ENCODE measurements at regions not wholly inside any gene's neighbourhood (a gene's known extent, or its start where the extent isn't known, plus 50 kb on each side); places are given as distances from the start of the nearest gene placed in this dataset.
A peak's percentile ranks its signal among the peaks of the same experiment; 100 is the strongest.

DNA sequence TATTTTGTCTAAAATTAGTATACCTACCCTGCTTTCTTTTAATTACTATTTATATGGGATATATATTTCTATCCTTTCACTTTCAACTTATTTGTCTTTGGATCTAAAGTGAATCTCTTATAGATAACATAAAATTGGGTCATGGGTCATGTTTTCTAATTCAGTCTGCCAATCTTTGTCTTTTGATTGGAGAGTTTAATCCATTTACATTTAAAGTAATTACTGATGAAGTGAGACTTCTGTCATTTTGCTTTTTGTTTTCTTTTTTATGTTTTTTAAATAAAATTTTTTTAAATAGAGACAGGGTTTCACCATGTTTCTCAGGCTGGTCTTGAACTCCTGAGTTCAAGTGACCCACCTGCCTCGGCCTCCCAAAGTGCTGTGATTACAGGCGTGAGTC is 50.5 kb upstream of the PRDM1 start:
- no peak for DNase-seq (ENCODE audit: low read depth, low spot score)
- no peak overlapping the region for H3K27ac ChIP-seq

DNA sequence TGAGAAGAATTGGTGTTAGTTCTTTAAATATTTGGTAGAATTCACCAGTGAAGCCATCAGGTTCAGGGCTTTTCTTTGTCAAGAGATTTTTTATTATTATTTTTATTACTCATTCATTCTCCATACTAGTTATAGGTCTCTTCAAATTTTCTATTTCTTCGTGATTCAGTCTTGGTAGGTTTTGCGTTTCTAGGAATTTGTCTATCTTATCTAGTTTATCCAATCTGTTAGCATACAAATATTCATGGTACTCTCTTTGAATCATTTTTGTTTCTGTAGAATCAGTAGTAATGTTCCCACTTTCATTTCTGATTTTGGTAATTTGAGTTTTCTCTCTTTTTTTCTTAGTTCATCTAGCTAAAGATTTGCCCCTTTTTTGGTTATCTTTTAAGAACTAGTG is 52.3 kb upstream of the PRDM1 start:
- no peak overlapping the region for H3K27ac ChIP-seq
- no peak for DNase-seq (ENCODE audit: low read depth, low spot score)

DNA sequence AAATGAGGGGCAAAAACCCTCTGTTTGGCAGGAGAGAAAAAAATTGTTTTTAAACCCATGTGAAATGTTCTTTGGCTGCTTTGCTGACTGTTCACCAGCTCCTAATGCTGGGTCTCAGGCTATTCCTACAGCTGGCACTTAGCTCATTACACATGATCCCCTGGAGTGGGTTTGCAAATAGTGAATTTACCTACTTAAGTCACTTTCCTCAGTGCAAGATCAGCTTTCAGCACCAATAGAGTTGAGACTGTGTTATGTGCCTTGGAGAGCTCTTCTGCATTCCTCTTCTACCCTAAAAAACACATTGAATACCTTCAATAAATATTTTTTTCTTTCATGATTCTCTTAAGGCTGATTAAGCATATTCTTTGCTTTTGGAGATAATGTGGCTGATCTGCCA is 58.4 kb upstream of the PRDM1 start:
- H3K27ac ChIP-seq: no peak overlapping the region
- DNase-seq (ENCODE audit: low read depth, low spot score): no peak

DNA sequence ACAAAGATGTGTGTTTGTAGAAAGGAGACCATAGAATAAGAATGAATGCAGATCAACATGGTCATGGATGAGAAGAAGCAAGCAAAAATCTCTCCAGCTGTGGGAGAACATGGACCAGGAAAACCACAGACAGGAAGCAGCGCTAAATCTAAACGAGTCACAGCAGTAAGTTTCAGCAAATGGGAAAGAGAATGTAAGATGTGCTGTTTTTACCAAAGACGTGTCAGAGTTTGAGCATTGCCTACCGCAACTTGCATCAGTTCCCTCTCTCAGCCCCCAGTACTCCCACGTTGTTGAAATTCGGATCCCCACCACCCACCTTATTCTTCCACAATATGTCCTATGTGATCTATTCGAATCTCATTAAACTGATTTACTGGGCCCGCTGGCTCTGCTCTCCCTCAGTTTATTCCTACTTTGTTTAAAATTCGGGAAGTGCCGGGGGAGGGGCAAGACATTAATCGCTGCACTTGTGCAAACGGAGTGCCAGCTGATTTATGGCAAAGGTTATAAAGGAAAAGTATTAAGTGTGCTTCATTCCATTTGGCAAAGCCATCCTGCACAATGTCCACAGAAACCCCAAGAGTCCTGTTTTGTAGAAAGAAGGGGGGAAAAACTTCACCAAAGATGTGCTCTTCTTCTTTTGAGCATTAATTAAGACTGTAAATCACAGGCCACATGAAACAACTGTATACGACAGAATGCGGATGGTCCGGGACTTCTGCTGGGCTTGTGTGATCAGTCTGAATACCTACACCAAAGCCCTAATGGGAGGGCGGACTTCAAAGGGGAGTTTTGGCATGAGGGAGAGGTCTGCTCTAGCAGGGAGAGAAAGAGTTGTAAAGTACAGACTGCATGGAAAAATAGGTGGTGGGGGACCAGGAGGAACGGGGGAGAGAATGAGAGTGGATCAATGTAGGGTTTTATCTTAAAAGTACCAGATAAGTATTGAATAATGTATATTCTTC is 59.1 kb upstream of the PRDM1 start:
- no peak for DNase-seq (ENCODE audit: low read depth, low spot score)
- no peak overlapping the region for H3K27ac ChIP-seq

DNA sequence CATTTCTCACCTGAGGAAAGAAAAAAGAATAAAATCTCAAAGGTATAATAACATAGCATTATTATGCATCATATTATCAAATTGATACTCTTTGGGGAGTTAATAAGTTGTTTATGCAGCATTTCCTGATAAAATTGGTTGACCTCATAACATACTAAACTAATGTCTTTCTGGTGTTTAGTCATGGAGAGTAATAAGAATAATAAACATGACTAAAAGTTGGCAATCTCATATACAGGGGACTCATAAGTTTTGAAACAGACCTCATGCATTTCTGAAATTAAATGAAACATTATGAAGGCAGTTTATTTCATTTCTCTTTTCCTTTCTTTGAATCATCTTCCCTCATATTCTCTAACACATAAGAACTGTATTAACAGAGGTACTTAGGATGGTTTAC is 60.5 kb upstream of the PRDM1 start:
- no peak overlapping the region for H3K27ac ChIP-seq
- DNase-seq (ENCODE audit: low read depth, low spot score): no peak

DNA sequence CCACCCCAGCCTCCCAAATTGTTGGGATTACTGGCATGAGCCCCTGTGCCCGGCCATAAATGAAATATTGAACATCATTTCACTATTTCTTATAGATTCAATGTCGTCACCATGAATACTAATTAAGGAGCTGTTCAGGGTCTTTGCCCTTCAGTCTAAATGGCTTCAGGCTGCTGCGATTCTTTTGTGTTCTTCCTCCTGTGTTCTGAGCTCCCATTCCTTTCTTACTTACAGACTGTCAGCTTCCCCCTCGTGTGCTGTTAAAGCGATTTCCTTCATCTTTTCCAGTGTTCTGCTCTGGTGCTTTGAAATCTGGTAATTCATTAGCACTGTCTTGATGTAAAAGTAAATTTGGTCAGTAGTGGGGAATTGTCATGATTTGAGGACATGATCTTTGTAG is 63.3 kb upstream of the PRDM1 start:
- no peak for DNase-seq (ENCODE audit: low read depth, low spot score)
- H3K27ac ChIP-seq: no peak overlapping the region

DNA sequence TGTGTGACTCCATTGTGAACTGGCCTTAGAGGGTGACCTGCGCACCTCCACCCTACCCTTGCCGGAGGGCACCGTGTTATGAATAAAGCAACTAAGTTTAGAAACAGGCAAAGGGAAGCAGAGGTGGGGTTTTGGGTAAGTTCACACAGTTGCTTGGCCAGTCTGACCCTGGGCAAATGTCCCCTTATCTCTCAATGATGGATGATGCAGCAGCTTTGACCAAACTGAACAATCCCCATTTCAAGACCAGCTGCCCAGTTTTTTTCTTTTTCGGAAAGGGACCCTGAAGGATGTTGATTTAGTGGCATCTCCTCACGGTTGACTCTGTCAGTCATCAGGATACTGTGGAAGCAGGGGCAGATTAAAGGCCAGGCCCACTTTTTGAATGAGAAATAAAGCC is 68.7 kb upstream of the PRDM1 start:
- DNase-seq (ENCODE audit: low read depth, low spot score): no peak

DNA sequence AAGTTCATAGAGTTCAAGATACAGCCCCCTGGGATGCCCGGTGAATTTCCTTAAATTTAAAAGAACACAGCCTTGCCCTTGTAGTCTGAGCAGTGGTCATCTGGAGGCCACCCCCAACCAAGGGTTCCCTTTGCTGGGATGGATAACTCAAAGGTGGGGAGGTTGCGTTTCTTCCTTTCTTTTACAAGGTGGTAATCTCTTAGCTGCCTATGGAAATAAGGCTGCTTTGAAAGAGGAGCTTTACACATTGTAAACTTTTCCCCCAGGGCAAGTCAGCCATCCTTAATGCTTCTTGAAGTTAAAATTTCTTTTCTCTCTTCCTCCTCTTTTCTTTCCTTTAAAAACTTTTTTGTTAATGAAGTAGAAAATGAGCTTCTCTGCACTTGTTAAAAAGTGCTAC is 71.2 kb upstream of the PRDM1 start:
- no peak overlapping the region for H3K27ac ChIP-seq
- no peak for DNase-seq (ENCODE audit: low read depth, low spot score)

More for the DNA sequence above, 68.7 kb upstream of the PRDM1 start:
- H3K27ac ChIP-seq: no peak overlapping the region

DNA sequence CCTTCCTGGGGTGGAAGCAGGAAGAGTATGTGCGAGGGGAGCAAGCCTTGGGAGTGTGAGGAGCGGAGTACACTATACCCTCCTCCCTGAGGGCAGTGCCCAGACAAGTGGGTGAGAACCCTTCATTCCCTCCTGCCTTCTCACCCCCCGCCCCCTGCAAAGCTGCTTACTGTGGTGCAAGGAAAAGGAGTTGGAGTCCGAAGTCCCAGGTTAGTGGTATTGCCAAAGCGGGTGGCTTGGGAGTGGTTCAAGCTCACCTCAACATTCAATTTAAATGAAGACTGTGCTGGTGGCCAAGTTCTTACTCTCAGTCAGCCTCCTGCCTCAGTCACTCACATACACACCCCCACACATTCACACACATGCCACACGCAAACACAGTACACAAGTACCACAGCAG is 74.7 kb upstream of the PRDM1 start:
- no peak overlapping the region for H3K27ac ChIP-seq
- no peak for DNase-seq (ENCODE audit: low read depth, low spot score)

DNA sequence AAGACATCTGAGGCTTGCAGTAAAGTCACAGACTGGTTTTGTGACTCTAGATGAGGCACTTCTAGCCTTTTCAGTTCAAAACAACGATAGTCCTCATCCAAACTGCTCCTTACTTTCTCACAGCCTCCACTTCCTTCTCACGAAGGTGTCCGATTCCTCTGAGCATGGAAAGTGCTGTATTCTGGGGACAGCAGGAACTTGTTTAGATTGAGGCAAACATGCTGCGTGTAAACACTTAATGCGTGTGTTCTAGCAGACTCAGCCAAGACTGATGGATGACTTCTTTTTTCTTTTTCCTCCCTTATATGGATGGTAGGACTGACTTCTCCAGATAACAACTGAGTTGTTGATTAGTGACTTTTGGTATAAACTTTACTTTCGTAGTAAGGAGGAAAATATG is 80.2 kb upstream of the PRDM1 start:
- no peak for DNase-seq (ENCODE audit: low read depth, low spot score)
- H3K27ac ChIP-seq: no peak overlapping the region

DNA sequence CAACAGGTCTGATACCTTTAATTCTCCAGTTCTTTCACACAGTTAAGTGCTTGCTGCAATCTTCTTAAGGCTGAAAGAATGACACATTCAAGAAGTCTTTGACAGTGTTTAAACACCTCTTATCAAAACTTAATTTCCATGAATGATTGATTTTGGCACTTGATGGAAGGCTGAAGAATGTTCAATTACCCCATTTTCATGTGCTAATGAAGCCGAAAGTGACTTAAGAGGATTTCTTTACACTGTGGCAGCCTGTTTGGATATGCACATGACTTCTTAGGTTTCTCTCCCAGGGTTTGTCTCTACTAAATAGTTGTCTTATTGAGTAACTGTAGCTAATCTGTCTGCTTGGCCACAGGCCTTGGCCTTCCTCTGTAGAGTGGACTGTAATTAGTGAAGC is 81.1 kb upstream of the PRDM1 start:
- no peak overlapping the region for H3K27ac ChIP-seq
- DNase-seq (ENCODE audit: low read depth, low spot score): no peak

DNA sequence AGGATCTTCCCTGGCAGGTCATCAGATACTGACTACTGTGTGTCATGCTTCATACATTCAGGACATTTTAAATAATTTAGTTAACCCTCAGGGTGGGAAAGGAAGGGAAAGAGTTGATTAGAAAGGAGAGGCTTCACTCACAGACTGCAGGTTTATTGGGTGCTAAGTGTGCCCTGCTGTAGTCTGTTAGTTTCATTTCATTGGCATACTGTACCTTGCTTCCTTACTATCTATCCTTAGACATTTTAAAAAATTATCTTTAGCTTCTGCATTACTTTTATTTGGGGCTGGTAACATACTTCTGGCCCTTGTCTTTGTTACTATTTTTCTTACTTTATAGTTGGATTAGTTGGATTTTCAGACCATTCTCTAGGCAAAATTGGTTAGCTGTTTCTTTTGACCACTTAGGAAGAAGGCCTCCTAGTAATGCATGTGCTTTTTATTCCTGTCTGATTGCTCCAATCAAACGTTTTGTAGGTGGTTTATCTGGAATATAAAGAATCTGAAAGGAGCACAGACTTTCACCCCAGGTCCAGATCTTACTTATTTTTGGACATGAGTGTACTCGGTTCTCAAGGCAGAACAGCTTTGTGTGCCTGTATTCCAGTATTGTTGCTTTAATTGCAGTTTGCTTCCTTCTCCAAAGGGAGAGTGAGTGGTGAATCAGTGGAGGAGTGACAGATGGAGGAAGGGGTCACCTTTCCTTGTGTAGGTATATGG is 82.7 kb upstream of the PRDM1 start:
- DNase-seq (ENCODE audit: low read depth, low spot score): no peak
- no peak overlapping the region for H3K27ac ChIP-seq

DNA sequence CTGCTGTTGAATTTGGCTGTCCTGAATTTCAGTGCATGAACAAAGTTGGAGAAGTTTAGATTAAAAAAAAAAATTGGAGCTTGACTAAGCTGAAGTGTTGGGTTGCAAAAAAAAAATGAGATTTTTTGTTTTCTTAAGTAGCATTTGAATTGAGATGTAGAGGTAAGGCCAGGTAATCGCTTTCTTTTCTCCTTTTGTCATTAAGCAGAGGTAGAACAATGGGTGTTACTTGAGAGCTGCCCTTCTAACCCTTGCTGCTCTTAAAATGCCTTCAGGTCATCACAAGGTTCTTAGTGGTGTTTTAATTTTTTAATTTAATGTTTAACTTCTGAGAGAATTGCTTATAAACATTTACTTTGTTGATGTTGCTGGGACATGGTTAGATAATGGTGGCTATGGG is 84.1 kb upstream of the PRDM1 start:
- no peak for DNase-seq (ENCODE audit: low read depth, low spot score)
- H3K27ac ChIP-seq: no peak overlapping the region

DNA sequence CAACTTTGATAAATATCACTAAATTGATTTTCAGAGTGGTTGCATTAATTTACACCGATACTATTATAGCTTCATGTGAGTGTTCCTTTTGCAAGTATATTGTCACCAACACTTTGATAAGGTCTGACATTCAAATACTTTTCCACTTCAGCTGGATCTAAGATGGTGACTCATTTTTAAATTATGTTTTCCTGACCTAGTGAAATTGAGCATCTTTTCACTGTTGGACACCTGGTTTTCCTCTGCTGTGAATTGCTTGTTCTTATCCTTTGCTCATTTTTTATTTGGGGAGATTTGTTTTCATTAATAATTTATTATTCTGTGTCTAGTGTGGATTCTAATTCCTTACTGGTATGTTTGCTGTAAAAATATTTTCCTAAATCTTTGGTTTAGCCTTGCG is 85.2 kb upstream of the PRDM1 start:
- no peak overlapping the region for H3K27ac ChIP-seq
- DNase-seq (ENCODE audit: low read depth, low spot score): no peak

DNA sequence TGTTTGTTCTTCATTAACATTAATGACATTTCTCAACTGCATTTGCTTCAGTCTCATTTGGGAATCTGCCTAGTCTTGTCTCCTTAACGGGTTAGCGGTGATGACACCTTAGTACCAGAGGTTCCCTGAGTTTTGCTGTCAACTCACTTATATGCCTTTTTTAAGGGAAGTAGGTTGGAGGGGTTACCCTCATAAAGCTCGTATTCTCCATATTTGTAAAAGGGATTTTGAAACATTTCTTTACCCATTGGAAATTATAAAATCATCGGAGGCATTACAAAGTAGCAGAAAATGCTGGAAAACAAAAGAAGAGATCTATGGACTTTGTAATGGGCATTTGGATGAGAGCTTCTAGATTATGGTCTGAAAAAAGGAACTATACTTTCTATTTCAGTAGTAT is 88.7 kb upstream of the PRDM1 start:
- no peak overlapping the region for H3K27ac ChIP-seq
- no peak for DNase-seq (ENCODE audit: low read depth, low spot score)

DNA sequence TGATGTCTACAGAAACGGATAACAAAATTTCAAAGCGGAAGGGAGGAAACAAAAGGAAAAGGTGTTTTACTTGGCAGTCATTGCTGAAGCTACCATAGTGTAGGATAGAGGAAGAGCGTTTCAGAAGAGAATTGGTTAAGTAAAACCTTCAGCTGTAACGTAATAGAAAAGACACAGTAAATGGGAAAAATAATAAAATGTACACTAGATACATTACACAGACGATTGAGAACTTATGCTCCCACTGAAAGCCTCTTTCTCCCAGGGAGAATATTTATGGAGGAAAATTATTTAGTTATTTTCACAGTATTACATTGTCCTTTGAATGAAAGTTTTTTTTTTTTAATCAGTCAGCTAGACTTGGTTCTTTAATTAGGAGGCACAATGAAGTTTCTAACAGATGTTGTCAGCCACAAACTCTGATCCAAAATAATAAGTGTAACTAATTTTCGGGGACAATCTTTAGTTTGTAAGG is 90.7 kb upstream of the PRDM1 start:
- no peak for DNase-seq (ENCODE audit: low read depth, low spot score)
- H3K27ac ChIP-seq: peak overlapping the region; percentile 78

DNA sequence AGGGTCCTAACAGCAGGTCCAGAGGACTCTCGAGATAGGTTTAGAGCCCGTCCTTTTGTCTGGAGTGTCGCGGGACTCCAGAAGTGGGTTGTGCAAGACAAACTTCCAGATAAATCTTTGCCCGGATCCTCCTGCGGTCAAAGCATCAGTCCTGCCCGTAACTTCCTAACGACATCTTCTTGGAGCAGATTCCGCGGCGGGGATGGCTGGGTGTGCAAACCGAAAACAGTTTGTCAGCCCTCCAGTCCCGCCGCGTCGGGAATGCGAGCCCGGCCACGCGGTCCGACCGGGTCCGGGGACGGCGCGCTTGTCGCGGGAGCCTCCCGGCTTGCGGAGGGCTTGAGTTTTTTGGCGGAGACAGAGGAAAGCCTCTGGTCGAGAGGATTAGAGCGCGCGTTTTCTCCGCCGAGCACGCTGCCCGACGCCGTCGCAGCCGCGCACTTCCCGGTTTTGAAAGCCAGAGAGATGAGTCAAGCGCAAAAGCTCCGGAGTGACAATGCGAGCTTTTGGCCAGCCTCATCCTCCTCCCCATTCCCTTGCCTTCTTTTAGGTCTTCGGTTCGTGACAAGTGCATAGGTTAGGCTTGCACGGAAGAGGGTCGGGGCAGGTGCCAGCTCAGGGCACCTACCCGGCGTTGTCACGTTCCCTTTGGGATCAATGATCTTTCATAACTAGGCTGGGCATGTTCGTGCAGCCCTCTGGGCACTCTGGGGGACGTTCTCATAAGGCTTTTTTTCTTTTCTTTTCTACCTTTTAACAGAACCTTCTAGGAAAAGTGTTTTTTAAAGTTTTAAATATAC is 91.3 kb upstream of the PRDM1 start:
- peak overlapping the region; percentile 78 for H3K27ac ChIP-seq
- peak; percentile 29 for DNase-seq (ENCODE audit: low read depth, low spot score)

DNA sequence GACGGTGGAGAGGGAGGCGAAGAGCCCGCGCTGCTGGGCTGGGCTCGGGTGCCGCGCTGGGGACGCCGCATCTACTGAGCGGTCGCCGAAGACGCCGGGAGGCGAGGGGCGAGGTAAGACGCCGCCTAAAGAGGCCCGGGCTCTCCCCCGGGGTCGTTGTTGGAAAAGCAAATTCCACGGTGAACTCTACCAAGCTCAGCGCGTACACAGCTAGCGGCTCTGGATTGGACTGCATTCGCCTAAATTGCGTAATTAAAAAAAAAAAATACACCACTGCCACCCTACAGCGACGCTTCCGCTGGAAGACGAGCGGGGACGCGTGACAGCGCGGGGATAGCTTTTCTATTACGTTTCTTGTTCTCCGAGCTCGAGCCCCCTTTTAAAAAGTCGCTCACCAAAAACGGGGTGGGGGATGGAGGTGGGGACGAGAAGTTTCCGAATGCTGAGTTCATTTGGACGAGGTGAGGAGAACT is 92.0 kb upstream of the PRDM1 start:
- DNase-seq (ENCODE audit: low read depth, low spot score): no peak
- H3K27ac ChIP-seq: peak overlapping the region; percentile 78

DNA sequence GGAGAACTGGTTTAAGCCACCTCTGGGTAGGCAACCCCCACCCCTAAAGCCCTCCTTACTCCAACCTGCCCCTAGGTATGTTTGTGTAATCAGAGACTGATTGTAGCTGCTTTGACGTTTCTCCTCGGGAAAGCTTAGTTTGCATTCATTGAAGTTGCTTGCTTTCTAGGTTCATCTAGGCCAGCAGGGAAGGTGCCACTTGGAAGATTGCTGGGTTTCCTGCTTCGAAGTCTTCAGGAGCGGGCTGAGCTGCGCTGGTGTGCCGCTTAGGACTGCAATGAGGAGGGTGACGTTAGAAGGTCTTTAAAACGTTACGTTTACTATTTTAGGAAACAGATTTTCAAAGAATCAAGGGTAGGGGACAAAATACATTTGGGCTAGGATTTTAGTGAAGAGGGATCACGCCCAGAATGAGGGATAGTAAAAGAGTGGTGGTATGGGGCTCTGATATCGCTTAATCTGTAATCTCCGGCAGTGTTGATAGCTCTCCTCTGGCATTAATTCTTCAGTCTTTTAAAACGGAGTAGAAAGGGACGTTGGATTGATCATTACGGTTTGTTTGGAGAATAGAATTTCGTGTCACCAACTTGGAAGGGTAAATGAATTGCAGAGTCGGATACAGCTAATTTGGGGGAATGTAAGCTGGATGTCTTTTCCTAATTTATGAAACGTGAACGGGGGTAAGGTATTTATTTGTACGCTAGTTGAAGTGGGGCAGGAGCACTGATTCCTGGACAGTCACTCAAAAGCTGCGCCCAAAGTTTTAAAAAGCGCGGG is 92.6 kb upstream of the PRDM1 start:
- H3K27ac ChIP-seq: no peak overlapping the region
- DNase-seq (ENCODE audit: low read depth, low spot score): no peak

All from epithelial cell of prostate (primary cell).